ENCODE measurements at regions not wholly inside any gene's neighbourhood (a gene's known extent, or its start where the extent isn't known, plus 50 kb on each side); places are given as distances from the start of the nearest gene placed in this dataset.

DNA sequence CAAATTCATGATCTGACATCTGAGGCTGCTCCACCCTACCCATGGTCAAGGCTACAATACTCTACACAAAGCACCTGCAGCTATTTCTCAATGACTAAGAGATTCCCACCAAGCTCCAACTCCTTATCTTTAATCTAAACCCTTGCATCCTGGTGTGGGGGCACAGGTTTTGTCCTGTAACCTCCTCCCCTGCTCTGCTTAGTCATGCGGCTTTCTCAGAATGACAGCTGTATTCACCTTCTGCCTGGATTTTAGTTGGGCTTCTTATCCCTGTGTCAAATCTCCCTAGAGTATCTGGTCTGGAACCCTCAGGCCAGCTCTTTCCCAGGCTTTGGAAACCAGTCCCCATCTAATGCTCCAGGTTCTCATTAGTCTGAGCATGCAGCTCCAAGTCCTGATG lies 159.0 kb downstream of the BARHL2 start:
- DNase-seq = no peak

DNA sequence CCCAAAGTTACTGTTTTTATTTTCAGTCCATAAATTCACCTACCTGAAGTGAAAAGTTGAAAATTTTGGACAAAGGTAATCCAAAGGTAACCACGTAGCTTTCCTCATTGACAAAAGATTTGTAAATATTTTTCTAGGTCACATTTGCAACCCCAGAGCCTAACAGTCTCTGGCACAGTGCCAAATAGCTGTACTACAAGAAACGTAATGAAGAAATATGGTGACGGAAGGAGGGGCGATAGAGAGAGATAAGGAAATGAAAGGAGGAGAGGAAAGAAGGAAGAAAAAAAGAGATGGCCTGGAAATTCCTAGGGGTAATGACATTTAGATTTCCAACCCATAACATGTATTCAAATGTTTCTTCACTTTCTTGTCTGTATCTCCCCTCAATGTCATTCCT lies 159.4 kb downstream of the BARHL2 start:
- no peak for DNase-seq

DNA sequence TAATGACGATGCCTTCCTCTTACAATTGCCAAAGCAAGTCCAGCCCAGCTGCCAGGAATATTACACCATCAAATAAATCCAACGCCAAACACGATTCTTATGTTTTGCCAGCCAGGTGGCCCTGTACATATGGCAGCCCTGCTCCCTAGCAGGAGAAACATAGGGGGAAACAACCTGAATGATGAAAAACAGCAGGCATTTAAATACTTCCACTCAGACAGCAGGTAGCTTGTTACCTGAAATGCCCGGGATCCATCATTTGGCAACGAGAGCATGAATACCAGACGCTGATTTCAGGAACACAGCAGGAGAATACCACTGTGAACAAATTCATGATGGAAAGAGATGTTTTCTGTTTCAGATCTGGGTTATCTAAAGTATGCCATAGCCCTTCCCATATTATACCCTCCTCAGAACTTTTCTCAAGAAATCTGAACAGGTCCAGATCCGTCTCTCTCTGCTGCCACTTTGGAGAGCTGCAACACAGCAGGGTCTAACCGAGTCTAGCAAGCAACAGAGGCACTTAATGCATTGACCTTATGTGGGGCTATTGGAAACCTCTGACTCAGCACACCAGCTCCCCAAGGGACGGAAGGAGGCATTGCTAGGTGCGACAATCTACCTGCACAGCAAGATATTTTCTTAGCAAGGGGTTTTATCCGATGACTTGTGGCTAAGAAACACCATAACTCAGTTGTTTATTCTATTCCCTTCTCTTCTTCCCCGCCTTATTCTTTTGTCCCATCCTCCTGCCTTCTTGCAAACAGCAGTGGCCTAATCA lies 166.3 kb downstream of the BARHL2 start:
- DNase-seq = no peak

DNA sequence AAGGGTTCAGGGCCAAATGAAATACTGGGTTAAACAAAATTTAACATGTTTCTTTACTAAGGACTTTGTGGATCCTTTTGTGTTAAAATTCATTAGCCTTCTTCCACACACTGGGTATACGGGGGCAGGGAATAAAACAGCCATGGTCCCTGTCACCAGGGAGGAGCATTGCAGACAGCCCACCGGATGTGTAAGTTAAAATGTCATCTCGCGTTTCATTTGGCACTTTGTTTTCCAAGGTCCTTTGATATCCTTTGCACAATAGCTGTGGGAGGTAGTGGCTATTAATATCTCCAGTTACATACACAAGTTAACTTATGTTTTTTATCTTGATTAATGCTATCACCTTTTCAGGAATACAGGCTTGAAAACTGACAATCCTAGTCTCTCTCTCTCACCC lies 172.7 kb downstream of the BARHL2 start:
- DNase-seq = no peak

DNA sequence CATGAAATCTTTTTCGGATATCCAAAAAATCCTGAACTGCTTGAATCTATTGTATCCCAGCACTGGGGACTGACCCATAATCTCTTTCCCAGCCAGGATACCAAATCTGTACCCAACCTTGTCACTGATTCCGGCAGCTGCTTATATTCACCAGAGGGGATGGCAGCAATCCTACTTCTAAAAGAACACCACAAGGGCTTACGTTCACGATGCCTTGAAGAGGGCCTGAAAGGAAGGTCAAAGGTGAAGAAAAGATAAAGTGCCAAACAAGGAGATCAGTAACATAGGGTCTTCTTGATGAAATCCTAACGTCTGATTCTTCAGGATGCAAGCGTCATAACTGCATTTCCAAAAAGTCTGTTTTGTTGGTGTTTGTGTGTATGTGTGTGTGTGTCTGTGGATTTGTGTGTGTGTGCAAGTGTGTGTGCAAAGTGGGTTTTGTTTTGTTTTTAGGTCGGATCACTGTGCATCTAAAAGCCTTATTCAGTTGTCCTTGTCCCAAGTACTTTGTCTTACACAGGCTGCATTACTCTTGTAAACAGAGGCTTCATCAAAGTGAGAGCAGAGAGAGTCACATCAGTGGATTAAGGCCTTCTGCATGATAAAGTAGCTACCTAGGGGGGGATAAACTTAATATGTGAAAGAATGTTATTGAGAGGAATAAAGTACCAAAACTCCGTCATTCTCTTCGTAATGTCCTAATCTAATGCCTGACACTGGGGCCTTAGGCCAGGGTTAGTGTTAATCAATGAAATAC lies 179.3 kb downstream of the BARHL2 start:
- no peak for DNase-seq

DNA sequence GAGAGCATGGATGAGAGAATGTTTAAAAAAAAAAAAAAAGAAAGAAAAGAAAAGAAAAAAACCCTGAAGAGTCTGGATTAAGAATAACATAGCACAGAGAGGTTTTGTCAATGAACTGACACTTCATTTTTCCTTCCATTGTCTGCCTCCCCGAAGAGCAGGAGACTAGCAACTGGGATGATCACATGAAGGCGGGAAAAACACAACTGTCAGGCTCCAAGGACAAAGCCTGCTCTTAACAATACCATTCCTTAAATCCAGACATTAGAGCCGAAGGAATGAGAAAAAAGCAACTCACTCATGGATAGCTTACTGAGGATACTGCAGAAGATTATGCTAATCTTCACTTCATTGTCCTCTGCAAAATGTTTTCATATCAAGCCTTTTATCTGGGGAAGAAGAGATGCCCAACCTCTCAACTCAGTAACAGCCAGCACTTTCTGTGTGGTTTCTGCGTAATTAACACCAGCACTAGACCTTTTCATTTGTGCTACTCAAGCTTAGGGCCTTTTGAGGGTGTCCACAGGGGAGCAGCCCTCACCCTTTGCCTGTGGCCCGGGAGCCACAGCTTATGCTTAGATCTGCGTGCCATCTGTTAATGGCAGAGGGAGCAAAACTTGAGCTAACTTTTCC lies 182.3 kb downstream of the BARHL2 start:
- no peak for DNase-seq

DNA sequence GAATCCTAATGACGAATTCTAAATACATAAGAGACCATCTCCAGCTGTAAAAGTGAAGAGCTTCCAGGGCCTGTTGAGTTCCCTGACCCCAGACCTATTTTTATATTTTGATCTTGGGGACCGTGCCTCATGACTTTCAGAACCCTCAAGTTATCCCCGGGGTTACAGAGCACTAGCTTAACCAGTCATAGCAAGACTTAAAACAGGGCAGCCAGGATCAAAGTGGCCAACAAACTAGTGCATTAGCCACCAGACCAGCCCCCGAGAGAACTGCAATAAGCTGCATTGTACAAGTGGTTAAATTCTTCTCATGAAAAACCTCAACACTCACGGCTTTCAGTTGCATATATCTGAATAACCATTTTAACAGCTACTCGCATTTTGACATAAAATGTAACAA lies 183.0 kb downstream of the BARHL2 start:
- no peak for DNase-seq

DNA sequence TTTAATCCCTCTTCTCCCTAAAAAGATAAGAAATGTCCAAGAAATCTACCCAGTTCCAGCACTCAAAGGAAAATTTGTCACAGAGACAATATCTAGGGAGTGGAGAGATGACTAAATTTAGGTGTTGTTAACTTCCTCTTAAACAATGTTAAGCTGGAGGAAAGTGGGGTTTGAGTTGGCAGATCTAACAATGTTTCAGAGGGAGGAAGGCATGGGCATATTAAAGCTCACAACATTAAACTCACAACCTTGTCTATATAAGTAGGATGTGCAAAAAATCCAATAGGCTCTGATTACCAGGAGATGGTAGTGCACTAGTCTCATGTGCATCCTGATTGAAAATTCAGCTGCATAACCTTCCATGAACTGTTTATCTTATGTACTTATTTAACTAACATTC lies 190.1 kb downstream of the BARHL2 start:
- DNase-seq = no peak

DNA sequence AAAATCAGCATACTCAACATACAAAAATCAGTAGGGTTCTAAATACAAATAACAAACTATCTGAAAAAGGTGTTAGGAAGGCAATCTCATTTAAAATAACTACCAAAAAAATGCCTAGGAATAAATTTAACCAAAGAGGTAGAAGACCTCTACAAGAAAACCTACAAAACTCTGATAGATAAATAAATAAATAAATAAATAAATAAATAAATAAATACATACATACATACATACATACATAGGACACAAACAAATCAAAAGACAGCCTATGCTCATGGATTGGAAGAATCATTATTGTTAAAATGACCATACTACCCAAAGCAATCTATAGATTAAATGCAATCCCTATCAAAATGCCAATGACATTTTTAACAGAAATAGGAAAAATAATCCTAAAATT lies 194.7 kb downstream of the BARHL2 start:
- DNase-seq = no peak

DNA sequence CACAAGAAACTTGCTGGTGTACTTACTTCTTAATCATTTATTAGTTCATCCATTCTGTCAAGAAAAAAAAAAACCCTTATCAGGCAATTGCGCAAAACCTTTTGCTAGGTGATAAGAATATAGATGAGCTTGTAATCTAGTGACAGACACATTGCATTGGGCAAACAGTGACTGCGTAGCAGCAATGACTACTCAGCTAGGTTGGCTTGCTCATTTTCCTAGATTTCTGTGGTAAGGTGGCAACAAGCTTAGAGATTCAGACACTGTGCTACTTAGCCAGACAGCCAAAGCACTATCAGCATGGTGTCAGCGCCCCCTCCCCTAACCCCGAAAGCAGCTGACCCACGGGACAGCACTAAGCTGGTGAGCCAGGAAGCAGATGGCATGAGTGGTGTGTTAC lies 203.1 kb downstream of the BARHL2 start:
- DNase-seq = no peak

DNA sequence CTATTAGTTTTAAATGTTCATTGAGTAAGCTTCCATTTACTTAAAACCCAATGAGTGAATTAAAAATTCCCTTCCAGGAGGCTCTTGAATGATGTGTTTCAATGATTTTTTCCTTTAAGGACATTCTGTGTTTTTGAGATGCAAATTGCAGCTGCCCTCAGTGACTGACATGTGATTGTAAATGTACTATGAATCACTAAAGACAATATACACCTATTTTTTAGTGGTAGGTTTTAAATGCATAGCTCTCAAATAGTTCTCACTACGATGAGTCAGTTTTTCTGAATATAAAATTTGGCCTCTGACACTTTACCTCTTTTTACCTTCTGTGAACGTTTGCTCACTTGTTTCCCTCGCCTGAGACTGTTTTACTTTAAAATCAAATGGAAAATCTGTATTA lies 204.7 kb downstream of the BARHL2 start:
- no peak for DNase-seq

DNA sequence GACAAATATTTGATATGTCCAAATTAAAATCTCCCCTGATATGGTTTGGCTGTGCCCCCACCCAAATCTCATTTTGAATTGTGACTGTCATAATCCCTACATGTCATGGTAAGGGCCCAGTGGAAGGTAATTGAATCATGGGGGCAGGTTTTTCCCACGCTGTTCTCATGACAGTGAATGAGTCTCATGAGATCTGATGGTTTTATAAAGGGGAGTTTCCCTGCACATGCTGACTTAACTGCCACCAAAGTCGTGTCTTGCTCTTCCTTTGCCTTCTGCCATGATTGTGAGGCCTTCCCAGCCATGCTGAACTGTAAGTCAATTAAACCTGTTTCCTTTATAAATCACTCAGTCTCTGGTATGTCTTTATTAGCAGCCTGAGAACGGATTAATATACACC lies 207.0 kb downstream of the BARHL2 start:
- DNase-seq = no peak

DNA sequence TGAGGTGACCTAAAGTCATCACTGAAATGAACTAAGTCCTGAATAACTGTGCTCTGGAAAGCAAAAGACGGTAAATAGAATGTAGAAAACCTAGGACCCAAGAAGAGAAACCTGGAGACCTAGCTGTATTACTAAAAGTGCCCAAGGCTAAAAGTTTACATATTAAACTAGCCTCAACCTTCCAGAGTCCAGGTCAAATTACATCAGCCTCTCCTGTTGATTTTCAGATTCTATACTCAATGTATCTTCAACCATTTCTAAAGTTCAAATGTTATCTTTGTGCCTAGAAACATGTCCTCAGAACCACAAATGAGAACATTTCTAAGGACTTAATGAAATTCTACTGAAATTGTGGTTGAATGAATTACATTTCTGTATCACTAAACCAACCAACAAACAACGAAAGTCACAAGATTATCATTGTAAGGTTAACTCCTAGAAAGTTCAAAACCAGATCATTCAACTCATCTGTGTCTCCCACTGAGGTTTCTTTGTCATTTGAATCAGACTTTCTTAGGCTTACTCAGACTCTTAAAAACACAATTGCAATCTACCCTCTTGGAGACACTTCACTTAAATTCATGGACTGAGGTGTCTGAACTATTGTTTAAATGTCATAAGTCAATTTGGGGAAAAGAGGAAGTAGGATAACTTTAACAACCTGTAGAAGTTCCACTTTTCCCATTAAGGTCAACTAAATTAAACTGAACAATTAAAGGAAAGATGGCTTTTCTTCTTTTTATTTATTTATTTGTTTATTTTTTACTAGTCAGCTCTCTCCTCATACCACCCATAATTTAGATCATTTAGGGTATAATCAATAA lies 207.7 kb downstream of the BARHL2 start:
- DNase-seq = no peak

DNA sequence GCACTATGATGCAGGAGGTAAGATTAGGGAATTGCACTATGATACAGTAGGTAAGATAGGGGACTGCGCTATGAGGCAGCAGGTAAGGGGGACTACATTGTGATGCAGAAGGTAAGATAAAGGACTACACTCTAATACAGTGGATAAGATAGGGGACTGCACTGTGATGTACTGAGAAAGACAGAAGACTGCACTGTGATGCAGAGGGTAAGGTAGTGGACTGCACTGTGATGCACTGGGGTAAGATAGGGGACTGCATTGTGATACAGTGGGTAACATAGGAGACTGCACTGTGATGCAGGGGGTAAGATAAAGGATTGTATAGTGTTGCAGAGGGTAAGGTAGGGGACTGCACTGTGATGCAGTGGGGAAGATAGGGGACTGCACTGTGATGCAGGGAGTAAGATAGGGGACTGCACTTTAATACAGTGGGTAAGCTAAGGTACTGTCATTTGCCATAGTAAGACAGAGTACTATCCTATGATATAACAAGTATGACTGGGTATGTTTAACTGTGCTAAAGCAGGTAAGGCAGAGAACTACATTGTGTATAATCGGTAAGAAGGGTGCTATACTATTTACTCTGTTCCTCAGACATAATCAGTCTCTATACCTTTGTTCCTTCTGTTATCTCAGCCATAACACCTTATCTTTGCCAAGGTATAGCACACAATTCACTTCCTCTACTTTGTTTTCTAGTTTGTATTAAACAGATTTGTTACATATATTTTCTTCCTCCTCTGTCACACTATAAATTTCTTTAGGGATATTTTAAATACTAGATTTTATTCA lies 208.5 kb downstream of the BARHL2 start:
- DNase-seq = no peak

DNA sequence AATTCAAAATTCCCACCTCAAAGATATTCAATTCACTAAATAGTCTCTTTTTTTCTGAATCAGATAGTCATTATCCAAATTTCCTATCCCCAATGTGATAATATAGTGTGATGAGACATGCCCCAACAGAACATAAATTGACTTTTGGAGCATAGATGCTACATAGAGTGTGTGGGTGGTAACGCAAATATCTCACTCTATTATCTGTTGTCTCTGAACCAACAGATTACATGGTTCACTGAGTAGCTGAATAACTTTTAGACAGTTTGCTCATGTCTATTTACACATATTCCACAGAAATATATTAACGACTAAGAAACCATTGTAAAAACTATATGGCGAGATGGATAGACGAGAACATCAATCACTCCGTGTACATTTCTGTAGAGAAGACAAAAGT lies 209.9 kb downstream of the BARHL2 start:
- DNase-seq = no peak

DNA sequence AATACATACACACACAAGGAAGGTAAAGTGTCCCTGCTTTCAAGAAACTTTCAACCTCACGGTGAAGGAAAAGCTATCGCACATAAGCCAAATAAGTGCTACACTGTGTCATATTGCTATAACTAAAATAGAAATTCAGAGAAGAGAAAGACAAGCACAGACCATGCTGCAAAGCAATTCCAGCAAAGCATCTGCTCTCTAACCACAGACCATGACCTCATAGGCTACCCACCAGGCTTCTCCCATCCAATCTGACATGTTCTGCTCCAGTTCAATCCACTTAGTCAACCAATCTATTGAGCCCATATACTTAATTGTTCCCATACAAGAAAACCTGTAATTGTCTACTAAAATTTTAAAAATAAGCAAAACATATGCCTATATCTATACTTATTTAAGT lies 211.3 kb downstream of the BARHL2 start:
- DNase-seq = no peak

DNA sequence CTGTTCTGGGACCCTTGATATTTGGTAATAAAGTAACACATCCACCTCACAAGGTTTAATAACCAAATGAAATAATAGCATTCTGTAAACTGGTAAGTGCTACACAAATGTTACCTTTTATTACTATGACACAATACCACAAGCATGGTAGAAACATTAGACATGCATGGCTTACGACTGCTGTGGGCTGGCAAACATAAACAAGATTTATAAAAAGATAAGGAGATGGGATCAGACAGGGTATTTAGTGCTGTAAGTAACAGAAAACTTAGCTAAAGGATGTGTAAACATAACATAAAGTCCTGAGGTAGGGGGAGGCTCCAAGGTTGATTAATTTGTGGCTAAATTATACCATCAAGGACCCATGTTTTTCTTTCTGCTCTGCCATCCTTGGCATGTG lies 212.6 kb downstream of the BARHL2 start:
- no peak for DNase-seq

DNA sequence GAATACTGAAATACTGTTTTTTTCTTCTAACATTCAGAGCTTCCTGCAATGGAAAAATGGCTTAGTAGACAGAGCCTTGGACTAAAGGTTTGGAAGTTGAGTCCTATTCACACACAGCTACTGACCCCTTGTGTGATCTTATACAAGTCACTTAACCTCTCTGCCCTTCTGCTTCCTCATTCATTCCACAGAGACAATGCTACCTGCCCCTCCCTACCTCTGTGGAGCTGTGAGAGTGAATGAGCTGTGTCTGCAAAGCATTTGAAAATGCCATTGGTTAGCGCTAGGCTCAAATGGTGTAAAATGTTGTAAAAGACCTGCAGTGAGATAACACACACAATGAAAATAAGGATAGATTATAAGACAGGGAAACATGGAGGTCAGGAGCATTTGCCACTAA lies 214.4 kb downstream of the BARHL2 start:
- no peak for DNase-seq

DNA sequence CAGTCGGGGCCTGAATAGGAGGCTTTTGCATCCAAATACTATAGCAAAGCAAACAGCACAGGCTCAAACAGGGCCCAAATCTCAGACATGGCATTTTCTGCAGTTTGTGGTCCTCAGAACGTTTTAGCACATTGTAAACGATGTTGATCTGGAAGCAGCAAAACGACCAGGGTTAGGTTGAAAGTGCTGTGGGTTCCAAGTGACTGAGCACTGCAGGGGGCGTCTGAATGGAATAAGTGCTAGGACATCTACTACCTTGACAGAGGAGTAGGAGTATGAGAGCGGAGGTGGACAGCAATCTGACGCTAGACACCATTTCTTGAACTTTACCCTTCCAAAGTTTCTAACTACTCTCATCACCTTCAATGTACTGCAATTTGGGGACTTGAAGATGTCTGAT lies 214.9 kb downstream of the BARHL2 start:
- DNase-seq = no peak

DNA sequence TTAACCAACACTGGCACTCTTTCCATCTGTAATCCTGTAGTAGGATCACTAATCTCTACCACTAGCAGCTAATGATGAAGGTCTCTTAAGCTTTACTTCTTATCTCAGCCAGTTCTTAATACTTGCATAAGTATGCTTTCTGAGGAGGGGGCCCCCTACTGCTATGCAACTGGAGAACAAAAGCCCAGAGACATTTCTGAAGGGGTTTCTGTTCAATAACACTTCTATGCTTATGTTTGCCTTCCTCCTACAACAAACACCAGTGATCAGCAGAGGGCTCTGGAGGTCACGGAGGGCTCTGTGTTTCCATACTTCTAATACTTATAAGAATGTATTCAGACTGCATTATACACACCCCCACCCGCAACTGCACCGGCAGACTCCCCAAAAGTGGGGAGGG lies 215.8 kb downstream of the BARHL2 start:
- no peak for DNase-seq

DNA sequence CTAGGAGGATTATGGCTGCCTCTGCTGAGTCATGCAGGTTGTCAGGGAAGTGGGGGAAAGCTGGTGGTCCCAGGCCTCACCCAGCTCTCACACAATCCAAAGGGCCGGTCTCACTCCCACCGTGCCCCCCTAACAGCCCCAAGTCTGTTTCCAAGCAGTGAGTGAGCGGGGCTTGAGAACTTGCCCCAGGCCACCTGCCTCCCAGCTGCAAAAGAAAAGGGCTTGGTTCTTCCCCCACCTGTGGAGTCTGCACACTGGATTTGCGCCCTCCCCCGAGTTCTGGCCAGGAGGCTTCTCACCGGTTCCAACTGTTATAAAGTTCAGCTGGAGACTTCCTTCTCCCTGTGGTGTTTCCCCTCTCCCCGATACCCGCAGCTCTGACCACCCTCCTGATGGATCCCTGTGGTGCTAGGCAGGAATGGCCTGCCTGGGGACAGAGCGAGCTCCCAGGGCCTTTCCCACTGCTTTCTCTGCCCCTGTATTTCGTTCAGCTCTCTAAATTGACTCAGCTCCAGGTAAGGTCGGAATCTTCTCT lies 222.3 kb downstream of the BARHL2 start:
- no peak for DNase-seq

DNA sequence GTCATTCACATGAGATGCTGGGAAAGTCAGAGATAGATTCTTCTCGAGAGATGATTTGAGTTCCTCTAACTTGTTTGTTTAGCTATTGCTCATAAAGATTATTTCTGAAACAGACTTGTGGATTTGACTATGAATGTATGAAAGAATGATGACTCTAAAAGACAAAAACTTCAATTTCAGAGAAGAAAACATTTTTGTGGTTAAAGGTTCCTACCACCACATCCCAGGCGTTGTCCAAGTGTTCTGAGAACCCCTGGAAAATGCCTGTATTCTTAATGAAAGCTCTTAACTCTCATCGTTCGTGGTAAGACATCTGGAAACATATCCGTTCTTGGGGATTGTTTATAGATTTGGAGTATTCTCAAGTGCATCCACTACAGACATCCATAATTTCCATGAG lies 228.7 kb downstream of the BARHL2 start:
- peak; percentile 2 for DNase-seq

All from HCEC 1CT (cell line).